ENCODE measurements at regions not wholly inside any gene's neighbourhood (a gene's known extent, or its start where the extent isn't known, plus 50 kb on each side); places are given as distances from the start of the nearest gene placed in this dataset.

- no peak for TF ChIP-seq EP300 (IDR thresholded peaks at IDR 0.05; ENCODE audit: low read depth in 2 of 2, low read length in 2 of 2)
- TF ChIP-seq EP300 (CRISPR knock-in tag; IDR thresholded peaks at IDR 0.05; ENCODE audit: borderline replicate concordance), result no peak
- TF ChIP-seq TAF1 (CRISPR knock-in tag; IDR thresholded peaks at IDR 0.05), result no peak
- TF ChIP-seq CTCF (CRISPR knock-in tag; IDR thresholded peaks at IDR 0.05), result no peak
- TF ChIP-seq GLI4 (CRISPR knock-in tag; IDR thresholded peaks at IDR 0.05; ENCODE audit: borderline replicate concordance), result no peak
- TF ChIP-seq ZBTB21 (CRISPR knock-in tag; IDR thresholded peaks at IDR 0.05), result no peak
Measured at GRCh38 chr5:171633776-171634470, 151.7 kb upstream of the SMIM23 start.

Measured in HepG2 (cell line).